NCI-H82 (cell line): ENCODE measurements at regions not wholly inside any gene's neighbourhood (a gene's known extent, or its start where the extent isn't known, plus 50 kb on each side); places are given as distances from the start of the nearest gene placed in this dataset.

Experiments
- DNase-seq: peaks from one replicate; lab custom pipeline; 2025; lab: John Stamatoyannopoulos, UW

DNA sequence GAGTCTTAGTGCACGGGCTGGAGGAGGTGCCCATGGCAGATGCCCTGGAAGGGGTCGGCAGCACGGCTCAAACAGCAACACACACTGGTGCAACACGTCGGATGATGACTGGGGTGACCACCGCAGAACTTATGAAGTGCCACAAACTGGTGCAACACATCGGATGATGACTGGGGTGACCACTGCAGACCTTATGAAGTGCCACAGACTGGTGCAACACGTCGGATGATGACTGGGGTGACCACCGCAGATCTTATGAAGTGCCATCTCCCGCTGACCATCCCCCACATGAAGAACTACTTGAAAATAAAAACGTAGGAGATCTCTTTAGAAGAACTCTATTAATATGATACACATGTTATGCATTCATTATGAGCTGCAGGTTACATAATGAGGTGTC, 218.3 kb downstream of the TBXT start:
- DNase-seq: no peak

DNA sequence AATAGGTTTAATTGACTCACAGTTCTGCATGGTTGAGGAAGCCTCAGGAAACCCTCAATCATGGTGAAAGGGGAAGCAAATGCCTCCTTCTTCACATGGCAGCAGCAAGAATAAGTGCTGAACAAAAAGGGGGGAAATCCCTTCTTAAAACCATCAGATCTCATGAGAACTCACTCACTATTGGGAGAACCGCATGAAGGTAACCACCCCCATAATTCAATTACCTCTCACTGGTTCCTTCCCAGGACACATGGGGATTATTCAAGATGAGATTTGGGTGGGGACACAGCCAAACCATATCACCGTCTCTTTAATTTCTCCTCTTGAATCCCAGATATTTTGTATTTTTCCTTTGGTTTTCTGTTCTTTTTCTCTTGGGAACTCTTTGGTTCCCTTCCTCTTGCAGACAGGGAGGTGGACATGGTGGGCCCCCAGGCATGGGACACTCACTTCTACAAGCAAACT, 223.6 kb downstream of the TBXT start:
- no peak for DNase-seq

DNA sequence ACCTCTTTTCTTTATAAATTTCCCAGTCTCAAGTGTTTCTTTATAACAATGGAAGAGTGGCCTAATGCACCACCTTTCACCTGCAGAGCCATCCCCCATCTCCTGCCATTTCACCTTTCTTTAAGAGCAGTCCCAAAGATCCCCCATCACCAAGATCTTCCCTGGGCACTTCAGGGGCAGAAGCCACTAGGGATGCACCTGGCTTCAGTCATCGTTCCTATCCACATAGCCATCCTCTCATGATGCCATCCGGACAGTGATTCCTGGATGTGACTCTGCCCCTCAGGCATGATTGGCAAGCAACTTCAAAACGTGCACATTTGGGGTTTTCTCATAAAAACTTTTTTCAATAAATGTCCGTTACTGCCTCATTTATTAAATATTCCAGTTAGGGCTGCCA, 225.9 kb downstream of the TBXT start:
- no peak for DNase-seq

DNA sequence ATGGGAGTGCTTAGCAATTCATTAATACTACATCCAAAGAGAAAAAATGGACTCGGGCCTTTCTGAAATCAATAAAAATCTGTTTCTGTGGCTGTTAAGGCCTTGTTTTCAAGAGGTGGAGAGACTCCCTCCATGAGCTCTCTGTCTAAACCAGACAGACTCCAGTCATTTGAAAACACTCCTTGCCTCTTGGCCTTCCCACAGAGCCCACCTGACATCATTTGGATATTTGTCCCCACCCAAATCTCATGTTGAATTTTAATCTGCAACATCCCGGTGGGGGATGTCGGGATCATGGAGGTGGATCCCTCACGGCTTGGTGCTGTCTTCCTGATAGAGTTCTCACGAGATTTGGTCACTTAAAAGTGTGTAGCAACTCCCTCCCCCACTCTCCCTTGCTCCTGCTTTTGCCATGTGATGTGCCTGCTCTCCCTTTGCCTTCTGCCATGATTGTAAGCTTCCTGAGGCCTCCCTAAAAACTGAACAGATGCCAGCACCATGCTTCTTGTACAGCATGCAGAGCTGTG, 226.3 kb downstream of the TBXT start:
- DNase-seq: no peak

DNA sequence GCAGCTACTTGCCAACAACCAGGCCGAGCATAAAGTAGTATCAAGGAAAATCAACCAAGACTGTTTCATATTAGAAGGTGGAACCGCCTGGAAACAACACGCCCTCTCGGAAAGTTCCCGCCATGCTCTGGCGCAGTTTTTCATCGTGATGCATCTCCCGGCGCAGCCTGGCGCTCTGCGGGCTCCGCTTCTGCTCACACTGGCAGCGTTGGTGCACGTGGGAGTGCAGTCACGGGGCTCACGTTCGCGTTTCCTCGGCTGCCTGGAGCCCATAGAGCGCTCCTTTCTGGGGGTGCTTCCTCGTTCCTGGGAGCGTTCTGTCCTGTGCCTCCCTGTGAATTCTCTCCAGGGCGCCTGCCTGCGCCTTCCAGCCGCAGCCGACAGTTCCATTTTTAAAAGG, 227.3 kb downstream of the TBXT start:
- DNase-seq: no peak

DNA sequence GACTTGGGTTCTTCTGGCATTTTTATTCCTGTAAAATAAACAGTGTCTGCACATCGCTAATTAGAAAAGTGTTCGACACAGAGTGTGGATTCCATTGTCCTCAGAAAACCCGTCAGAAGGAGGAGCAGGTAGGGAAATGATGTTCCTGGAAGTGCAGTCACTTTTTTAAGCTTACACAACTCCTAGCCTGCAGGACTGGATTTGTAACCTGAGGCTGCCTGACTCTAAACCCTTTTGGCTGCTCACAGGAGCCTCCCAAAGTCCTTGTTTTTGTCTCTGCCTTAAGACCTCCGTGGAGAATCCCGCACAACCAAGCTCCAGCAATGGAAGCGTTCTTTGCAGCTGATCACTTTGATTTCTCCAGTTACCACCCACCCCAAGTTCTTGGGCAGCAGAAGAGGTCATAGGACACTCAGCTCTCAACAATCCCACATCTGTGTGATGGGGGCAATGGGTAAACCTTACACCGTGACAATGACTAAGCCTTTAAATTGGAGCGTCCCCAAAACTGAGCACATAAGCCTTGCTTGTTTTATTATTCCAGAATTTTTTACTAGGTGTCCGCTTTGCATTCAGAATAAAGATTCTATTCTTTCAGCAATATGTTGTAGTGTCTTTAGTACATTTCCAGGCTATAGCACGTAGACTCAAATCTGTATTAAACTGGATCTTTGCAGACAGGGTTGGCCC, 227.9 kb downstream of the TBXT start:
- no peak for DNase-seq

DNA sequence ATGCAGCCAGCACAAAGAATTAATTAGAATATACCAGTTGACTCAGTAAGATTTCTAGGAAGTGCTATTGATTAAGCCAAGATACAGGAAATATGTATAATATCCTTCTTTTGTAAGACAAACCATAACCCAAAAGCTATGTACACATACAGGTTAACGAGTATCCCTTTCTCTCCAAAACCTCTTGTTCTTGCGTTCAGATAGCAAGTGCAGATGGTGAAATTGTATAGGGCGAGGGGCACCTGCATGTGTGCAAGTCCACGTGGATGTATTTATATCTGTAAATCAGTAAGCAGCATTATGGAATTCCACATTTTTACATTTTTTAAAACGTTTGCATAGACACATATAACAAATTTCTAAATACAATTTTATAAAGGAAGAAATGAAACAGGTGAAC, 228.6 kb downstream of the TBXT start:
- no peak for DNase-seq

DNA sequence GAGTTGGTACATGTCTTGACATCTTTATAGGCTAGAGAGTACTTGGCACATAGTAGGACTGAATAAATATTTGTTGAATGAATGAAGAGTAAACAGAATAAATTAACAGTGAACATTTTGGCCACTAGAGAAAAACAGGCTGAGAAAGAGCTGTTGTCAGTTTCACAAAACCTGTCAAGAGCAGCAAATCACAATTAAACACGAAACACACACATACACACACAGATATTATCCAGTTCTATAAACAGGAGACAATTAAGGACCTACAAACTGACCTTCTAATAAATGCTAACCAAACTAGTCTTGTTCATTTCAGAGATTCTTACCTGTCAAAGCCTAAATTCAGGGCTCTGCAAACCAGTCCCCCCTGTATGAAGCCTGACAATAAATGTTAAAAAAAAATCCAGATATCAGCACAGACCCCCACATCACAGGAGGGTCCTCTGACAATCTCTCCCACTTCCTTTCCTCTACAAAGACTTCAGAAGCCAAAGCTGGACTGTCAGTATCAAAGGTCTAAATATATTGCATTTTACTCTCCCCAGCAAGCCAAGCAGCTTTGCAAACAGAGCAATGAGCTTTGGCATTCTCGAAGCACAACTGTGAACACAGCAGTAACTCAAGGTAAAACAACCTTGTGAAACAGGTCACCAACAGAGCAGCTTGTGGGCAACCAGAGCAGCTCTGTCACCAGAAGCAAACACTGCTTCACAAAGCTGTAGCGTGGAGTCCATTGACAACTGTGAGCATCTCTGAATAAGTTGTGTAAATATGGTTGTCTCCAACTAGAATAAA, 229.9 kb downstream of the TBXT start:
- DNase-seq: no peak

DNA sequence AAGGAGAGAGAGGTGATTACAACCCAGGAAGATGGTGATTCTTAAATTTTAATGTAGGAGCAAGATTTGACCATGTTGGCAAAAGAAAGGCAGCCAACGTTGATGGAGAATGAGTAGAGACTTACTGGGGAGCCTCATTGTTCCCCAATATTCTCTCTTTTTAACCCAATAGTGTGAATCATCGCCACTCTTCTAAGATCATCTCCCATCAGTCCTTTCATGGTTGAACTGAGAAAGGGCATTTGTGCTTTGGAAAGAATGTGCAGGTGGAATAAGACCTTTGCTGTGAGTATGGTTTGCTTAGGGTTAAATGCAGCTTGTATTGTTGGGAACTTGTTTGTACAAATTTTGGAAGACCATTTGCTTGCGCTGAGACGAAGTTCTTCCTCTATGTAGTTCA, 231.0 kb downstream of the TBXT start:
- no peak for DNase-seq

DNA sequence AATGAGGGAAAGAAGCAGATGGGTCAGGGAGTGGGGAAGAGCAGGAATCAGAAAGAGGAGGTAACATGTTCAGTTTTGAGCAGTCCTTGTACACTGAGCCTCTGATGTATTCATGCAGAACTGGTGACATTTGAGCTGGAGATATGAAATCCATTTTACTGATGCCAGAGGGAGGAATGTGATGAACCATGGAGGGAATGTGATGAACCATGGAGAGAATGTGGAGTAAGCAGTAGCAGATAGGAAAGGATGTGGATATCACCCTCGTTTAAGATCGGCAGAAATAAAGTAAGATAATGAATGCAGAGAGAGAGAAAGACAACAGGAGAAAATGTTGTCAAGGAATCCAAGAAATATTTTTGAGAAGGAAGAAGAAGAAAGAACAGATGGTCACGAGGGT, 231.6 kb downstream of the TBXT start:
- DNase-seq: no peak

DNA sequence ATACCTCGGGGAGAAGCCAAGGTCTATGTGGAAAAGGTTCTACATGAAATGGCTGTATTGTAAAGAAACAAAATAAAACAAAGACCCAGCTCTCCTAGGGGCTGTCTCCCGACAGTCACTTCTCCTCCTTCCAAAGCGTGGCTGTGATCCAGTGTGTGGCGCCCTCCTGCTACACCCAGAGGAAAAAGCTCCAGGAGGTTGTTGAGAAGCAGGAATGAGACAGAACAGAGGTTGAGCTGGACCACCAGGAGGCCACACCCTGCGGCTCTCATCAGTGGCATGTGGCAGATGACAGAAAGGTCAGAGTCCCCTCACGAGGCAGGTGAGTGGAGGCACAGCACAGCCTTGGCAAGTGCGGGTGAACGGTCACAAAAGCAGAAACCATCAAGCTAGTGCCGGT, 236.0 kb downstream of the TBXT start:
- no peak for DNase-seq

DNA sequence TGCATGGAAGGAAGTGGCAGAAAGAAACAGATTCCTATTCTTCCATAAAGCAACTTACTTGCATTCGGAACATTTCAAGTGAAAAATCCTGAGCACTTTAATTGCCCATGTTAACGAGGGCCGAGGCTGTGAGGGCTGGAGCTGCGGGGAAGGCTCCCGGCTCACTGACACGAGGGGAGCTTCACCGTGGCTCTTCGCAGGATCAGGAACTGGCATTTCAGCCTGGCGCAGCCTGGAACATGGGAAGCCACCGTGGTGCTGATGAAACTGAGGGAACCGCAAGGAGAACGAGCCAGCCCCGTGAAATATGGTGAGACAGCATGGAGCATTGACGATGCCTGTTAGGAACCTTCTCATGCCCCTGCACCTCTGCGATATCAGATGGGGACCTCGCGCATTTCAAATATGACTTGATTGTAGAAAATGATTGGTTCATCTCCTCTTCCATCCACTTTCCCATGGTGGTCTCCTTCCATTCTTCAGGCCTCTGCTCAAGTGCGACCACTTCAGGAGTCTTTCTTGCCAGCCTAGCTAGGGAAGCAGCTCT, 236.9 kb downstream of the TBXT start:
- no peak for DNase-seq

DNA sequence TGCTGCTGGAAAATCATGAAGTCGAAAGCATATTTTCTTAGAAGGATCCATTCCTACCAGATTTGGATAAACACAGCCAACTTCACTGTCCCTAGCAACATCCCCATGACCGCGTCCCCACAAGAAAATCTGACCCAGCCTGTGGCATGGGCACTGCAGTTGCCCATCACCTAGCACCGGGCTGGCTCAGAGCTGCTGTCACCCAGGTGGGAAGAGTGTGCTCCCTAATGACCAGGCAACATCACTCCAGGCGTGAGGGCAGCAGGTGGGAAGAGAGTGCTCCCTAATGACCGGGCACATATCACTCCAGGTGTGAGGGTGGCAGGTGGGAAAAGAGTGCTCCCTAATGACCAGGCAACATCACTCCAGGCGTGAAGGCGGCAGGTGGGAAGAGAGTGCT, 238.0 kb downstream of the TBXT start:
- no peak for DNase-seq

DNA sequence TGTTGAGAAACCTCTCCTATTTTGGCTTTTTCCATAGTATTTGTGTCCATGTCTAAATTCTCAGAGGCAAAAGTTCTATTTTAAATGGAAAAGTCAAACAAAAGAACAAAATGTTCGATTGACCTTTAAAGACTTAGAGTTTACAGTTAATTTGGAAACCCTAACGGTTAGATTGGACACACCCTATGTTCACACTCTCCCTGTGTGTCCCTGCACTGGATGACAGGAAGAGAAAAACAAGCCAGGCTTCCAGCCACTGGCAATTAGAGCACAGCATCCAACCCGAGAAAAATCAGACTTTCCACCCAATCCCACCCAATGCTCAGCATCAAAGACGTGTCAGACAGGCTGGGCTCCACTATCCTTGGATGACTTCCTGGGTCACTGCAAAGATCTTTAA, 241.3 kb downstream of the TBXT start:
- no peak for DNase-seq

DNA sequence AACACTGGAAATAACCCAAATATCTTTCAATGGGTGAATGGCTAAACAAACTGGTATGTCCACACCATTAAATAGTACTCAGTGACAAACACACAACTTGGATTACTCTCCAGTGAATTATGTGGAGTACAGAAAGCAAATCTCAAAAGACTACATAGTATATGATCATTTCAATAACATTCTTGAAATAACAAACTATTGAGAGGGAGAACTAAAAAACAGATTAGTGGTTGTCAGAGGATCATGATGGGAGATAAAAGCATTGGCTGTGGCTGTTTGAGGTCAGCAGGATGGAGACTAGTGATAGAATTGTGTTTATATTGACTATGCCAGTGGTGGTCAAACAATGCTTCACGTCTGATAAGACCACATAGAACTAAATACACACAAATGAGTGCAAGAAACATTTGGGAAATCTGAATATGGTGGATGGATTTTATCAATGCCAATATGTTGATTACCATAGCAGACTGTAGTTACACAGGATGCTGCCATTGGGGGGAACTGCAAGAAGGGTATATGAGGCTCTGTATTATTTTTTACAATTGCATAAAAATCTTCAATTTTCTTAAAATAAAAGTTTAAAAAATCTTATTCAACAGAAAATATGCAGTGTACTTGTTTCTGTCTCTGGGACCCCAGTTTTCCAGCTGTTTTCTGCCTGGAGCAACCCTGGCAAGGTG, 242.0 kb downstream of the TBXT start:
- DNase-seq: no peak

DNA sequence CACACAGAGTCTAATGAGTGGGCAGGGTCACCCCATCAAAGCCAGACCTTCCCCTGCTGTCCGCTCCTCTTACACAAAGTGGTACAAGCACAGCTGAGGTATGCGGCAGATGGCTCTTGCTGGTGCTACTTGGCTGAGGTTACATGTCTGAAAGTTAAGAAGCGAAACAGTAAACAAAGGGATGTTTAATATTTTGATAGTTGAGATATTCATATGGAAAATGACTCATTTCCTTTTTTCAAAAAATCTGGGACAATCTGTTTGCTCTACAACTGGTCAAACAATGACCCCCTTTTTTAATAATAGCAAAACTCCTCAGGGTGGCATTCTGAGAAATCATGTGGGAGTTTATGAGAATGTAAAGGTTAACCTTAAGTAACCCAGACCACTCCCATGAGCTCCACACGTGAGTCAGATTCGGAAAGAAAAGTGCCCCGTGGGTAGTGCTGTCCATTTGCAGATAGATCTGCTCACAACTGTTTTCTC, 245.3 kb downstream of the TBXT start:
- no peak for DNase-seq

DNA sequence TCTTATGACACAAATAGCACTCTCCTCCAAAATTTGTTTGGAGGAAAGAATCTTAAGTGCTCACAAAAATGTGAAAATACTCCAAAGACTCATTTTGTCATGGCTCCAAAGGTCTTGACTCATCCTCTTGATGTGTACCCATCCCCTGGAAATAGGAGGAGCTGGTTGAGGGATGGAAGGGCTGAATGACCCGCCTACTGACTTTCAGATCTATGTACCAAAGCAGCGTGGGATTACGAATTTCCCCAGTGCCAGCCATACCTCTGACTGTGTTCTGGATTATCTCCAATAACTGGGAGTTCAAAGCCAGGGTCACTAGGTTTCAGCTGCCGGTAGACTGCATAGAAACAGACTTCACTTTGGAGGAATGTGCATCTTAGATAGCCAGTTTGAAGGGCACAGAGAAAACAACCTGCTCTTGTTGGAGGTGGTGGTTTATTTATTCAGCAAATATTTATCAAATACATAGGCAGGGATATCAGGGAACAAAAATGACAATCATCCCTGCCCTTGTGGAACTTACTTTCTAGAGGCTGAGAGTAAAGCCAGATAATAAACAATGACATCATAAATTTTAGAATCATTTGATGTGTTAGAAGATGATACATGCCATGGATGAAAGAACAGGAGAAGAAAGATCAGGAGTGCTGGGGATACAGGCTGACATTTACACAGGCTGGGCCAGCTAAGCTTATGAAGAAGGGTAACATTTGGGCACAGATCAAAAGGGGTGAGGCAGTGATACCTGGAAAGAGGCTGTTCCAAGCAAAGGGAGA, 246.6 kb downstream of the TBXT start:
- DNase-seq: no peak

DNA sequence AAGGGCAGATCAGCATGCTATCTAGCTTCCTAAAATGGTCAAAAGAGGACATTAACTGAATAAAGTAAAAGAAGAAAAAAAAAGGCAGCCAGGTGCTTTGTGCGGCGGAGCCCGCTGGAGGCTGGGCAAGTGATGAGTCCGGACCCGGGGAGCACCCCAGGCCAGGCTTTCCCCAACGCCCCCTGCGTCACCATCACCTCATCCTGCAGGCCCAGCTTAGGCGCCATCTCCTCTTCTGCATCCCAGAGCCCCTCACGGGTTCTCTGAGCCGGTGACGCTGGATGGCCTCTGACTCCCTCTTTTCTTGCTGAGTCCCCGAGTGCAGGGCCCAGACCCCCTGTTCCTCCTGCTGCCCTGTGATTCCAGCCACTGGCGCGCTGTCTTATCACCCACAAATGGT, 250.1 kb downstream of the TBXT start:
- no peak for DNase-seq

DNA sequence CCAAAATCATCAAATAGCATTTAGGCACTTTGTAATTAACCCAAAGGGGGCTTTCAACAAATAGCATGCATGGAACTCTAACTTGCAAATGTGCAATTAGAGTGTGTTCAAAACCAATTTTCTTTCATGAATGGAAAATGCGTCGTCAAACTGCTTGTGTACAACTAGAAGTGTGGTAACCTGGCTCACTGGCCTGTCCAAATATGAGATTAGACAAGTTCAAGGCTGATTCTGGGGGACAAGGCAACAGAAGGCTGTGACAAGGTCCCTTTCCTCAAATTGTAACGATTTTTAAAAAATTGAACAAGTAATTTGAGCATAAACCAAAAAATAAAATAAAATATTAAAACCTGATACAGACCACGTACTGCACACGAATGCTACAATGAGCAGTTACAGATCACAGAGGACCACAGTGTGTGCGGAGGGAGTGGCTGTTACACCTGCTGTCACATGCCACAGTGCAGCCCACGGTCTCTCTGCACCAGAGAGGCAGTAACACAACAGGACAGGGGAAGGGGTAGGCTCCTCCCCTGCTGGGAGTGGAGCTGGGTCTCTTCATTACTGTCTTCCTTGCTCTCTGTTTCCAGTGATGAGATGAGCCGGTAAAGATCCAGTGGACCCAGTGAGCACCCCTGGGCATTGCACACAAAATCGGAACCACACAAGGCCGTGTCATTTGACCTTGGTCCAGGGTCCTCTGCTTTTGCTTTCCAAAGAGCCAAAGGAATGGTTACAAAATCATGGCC, 252.2 kb upstream of the PDE10A start:
- DNase-seq: no peak

DNA sequence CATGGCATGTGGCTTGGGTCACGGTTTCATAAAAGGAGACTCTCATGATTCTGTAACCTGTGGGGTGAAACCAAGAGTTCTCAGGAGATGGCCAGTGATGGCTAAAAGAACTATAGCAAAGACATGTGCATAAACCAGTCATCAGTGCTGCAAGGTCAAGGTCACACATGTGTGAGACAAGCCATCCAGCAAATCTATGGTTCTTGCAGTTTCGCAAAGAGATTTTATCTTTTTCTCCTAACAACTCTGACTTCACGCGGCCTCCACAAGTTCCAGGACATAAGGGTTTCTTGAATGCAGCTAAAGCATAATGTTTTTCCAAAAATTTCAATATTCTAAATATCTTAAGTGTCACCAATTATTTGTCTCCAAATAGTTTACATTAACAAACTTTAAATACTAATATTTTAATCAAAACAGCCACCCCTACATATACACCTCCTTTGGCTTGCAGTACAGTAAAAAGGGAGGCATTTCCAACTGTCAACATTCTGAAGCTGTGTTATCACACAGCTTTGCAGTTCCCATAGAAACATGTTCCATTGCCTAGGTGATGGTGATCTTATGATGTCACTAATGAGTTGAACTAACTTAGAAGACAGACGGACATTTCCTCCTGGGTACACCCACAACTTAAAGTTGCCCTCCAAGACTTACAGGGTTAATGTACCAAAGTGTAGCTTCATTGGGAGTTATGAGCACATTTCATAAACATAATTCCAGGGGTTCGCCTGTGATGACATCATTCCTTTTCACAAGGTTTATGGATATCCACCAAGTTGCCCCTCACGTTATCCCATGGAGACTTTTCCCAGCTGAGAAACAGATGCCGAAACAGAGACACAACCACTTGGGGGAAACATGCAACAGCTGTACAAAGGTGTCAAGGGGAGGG, 250.9 kb upstream of the PDE10A start:
- no peak for DNase-seq
